GM10266 (cell line): ENCODE measurements at regions not wholly inside any gene's neighbourhood (a gene's known extent, or its start where the extent isn't known, plus 50 kb on each side); places are given as distances from the start of the nearest gene placed in this dataset.

ENCODE experiments used
- DNase-seq: peaks from one replicate; pipeline ENCODE4 v3.0.0; 2012; ENCODE audit errors: extremely low spot score
- TF ChIP-seq, protein P1 (sequence below): IDR thresholded peaks from 2 replicates; pipeline ENCODE4 v1.5.1; 2012; ENCODE audit warnings: mild to moderate bottlenecking, low read depth; ENCODE audit not compliant: control insufficient read depth, insufficient read depth; ENCODE audit errors: missing control alignments

GRCh38 chr2:144753416-144753815, 233.5 kb upstream of the ZEB2 start:
- TF ChIP-seq, protein P1, sequence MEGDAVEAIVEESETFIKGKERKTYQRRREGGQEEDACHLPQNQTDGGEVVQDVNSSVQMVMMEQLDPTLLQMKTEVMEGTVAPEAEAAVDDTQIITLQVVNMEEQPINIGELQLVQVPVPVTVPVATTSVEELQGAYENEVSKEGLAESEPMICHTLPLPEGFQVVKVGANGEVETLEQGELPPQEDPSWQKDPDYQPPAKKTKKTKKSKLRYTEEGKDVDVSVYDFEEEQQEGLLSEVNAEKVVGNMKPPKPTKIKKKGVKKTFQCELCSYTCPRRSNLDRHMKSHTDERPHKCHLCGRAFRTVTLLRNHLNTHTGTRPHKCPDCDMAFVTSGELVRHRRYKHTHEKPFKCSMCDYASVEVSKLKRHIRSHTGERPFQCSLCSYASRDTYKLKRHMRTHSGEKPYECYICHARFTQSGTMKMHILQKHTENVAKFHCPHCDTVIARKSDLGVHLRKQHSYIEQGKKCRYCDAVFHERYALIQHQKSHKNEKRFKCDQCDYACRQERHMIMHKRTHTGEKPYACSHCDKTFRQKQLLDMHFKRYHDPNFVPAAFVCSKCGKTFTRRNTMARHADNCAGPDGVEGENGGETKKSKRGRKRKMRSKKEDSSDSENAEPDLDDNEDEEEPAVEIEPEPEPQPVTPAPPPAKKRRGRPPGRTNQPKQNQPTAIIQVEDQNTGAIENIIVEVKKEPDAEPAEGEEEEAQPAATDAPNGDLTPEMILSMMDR: no peak

GRCh38 chr2:144751142-144751905, 231.4 kb upstream of the ZEB2 start:
- DNase-seq: no peak
- TF ChIP-seq, protein P1: no peak

More at GRCh38 chr2:144753416-144753815, 233.5 kb upstream of the ZEB2 start:
- no peak for DNase-seq

DNA sequence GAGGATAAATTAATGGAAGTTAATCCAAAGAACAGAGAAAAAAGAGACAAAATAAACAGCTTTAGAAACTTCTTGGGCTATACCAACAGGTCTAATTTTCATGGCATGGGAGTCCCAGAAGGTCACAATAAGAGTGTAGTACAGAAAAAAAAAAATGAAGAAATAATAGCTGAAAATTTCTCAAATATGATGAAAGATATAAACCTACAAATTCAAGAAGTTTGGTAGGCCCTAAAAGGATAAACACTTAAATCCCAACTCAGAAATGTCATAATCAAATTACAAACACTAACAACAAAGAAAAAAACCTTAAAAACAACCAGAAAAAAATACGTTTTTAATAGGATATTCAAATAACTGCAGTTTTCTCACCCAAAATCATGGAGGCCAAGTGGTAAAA, 229.3 kb upstream of the ZEB2 start:
- TF ChIP-seq, protein P1: no peak
- DNase-seq: no peak

GRCh38 chr2:144748443-144748842, 228.5 kb upstream of the ZEB2 start:
- no peak for DNase-seq
- TF ChIP-seq, protein P1: no peak

- TF ChIP-seq, protein P1: no peak
- DNase-seq: no peak
Observed at GRCh38 chr2:144747571-144747970, 227.7 kb upstream of the ZEB2 start.

GRCh38 chr2:144745424-144745823, 225.5 kb upstream of the ZEB2 start:
- TF ChIP-seq, protein P1: no peak
- no peak for DNase-seq

- TF ChIP-seq, protein P1: no peak
- no peak for DNase-seq
Observed at GRCh38 chr2:144738749-144739148, 218.8 kb upstream of the ZEB2 start.
